ENCODE measurements at regions not wholly inside any gene's neighbourhood (a gene's known extent, or its start where the extent isn't known, plus 50 kb on each side); places are given as distances from the start of the nearest gene placed in this dataset.
"Not testable (repeated sequence)": the region's sequence is repeated elsewhere in the genome, so short reads cannot be mapped to it uniquely, and the experiment has no call there.

DNA sequence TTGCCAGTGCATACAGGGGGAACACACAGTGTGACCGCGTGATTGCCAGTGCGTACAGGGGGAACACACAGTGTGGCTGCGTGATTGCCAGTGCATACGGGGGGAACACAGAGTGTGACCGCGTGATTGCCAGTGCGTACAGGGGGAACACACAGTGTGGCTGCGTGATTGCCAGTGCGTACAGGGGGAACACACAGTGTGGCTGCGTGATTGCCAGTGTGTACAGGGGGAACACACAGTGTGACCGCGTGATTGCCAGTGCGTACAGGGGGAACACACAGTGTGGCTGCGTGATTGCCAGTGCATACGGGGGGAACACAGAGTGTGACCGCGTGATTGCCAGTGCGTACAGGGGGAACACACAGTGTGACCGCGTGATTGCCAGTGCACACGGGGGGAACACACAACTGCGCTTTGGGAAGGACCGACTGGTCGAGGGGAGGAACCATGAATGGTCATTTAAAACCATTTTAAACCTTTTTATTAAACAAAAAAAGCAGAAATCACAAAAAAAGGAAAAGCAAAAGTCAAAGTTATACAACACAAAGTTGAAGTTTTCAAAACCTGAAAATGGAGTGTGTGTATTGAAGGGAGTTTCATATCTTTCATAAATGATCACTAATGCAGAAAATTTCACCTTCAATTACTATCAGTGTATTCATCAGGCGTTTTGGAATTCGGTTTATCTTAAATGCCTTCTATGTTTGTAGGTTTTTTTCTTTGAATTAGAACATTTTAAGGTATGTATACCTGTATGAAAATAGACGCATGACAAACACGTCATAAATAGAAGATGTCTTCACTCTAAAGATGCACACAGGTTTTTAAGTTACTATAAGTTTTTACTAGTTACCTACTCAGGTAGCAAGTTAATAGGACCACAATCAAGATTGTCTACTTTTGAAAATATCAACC lies 141.0 kb downstream of the RTP5 start:
- DNase-seq: not testable (repeated sequence)

DNA sequence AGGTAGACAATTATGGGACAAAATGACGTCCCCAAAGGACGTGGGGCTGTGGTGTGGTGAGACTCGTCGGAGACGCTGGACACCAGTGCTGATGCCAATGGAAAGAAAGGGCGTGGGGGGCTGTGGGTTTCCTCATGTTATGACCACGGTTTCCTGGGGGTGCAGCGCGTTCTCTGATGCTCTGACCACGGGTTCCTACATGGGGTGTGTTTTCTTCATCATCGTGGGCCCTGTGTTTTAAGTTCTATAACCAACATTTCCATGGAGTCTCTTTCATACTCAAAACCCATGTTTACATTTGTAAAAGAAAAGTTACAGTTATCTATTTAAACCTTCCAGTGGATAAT lies 141.6 kb downstream of the RTP5 start:
- no peak for DNase-seq

DNA sequence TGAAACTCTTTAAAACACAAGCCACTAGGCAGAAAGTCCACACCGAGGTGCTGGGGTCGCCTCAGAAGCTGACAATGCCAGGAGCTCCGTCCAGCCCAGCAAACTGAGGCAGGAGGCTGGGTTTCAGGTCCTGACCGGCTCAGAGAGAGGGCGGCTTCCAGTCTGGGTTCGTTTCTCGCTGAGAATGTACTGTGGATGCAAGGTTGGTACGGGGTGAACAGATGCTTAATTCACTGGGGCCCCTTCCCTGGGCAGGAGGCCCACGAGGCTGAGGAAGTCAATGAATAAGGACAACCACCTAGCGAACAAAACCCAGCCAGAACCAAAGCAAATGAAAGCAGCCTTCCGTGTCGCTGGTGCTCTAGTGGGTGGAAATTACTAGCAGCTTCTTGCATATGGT lies 142.0 kb downstream of the RTP5 start:
- DNase-seq: no peak

DNA sequence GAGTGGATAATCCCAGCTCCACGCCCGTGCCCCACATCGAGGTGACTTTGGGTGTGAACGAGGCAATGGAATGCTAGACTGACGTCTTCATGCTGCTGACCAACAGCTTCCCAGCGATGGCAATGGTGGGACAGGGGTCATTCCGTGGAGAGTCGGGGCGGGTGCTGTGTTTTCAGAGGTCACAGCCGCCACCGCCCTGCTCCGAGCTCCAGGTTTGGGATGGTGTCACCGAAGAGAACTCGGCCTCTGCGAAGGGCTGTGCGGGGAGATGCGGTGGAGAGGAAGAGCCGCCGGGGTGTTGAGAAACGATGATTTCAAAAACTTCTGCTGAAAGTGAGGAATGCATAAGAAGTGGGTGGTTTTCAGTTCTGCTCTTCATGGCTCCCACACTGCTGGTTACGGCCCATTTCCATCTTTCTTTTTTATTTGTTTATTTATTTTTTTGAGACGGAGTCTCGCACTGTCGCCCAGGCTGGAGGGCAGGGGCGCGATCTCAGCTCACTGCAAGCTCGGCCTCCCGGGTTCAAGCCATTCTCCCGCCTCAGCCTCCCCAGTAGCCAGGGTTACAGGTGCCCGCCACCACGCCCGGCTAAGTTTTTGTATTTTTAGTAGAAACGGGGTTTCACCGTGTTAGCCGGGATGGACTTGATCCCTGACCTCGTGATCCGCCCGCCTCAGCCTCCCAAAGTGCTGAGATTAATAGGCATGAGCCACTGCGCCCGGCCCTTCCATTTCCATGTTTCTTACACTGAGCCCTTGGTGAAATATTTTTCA lies 142.6 kb downstream of the RTP5 start:
- no peak for DNase-seq

DNA sequence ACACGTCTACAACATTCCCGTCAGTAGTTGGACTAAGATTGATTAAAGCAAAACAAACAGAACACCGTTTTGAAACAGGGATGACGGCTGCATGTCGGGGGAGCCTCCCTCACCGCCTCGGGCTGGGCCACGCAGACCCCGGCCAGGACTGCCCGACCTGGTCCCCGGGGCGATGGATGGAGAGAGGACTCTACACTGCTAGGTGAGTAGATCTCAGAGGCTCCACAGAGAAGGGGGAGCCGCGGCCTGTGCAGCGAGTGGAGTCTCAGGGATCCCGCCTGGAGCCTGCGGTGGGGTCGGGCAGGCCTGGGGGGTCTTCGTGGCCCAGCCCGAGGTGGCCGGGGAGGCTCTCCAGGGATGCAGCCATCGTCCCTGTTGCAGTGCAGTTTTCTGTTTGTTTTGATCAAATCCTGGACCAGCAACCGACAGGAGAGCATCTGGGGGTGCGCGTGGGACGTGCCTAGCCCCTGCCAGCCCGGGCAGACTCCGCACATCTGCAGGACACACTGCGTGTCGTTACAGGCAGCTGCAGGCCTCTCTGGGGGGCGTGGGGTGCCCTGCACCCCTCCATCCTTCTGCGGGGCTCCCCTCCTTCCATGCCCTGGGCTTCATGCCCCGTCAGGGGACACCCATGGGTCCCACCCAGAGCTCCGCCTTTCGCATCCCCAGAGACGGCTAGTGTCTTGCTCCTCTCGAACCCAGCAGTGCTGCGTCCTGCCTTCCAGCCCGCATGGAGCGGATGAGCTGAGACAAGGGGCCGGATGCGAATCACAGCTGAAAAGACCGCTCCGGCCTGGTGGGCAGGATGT lies 143.6 kb downstream of the RTP5 start:
- DNase-seq: no peak

DNA sequence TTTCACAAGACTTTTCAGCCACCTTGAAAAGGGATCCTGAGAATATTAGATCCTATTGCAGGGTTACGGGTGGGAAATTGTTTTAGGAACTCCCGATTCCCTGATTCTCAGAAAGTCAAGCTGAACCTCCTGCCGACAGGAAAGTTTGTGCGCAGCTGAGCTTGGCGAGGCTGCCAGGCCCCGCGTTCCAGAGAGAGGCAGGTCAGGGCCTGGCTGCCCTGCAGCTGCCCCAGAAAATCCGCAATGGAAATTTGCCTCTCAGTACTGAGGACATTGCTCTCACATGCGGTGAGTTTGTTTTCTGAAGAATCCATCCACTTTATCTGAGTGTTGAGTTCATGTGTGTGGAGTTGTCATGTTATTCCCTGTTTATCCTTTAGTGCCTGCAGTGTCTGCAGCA lies 144.2 kb downstream of the RTP5 start:
- no peak for DNase-seq

DNA sequence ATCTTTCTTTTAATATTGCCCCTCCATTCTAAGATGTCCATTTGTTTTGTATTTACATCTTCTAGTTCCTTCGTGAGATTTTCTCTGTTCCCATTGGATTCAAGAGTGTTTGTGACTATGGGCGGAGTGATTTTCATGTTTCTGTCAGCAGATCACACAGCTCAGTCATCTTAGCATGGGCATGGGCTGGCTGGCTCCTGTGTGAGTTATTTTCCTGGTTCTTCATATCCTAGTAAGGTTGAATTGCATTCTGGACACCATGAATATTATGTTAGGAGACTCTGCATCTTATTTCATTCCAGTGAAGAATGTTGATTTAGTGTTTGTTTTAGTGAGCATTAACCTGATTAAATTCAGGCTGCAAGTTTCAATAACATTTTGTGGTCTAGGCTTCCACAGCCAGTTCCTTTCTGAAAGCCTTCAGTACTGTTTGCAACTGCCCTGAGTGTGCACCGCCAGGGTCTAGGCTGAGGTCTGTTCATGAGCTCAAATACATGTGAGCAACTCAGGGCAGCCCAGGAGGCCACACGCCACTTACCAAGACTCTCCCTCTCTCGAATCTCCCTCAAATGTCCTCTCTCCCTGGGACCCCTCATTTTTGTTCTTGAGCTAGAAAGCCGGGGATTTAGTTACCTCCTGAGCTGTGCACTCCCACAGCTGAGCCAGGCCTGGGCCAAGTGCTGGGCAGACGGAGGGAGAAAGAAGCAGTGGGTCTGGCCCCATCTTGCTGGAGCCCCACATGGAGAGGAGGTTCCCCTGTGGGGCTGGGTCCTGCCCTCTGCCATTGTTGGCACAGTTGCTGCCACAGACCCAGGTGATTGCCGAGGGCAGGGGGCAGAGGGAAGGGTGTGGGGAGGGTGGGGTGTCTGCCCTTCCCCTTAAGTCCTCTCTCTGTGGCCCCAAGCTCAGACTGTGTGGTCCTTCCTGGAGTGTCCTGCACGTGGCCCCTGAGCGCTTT lies 145.9 kb downstream of the RTP5 start:
- no peak for DNase-seq

DNA sequence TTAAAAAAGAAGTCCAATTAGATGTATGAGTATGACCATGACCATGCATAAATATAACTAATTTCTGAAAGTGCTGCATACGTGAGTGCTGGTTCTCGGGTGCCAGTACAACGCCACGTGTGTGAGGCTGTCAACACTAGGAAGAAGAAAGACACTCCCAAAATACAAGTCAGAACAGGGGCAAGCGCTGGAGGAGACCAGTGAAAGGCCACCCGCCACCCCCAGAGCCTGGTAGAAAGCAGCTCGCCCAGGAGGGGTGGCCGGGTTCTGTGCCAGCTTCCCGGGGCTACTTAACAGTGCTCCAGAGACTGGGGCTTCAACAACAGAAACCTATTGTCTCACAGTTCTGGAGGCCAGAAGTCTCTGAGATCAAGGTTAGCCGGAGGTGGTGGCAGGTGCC lies 147.6 kb downstream of the RTP5 start:
- no peak for DNase-seq

DNA sequence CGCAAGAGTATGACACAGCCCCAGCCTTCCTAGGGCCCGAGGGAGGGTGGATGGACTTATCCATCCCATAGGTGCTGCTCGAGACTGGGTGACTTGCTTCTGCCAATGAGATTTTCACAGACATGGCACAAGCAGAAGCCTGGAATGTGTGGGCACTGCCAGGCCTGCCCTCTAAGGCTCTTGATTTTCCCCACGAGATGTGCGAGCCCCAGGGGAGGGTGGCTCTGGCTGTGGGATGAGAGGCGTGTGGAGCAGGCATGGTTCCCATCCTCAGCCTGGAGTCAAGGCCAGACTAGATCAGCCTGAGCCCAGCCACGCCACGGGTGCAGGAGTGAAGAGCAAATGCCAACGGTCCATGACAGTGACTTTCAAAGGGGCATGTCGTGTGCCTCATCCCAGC lies 148.9 kb downstream of the RTP5 start:
- not testable (repeated sequence) for DNase-seq

DNA sequence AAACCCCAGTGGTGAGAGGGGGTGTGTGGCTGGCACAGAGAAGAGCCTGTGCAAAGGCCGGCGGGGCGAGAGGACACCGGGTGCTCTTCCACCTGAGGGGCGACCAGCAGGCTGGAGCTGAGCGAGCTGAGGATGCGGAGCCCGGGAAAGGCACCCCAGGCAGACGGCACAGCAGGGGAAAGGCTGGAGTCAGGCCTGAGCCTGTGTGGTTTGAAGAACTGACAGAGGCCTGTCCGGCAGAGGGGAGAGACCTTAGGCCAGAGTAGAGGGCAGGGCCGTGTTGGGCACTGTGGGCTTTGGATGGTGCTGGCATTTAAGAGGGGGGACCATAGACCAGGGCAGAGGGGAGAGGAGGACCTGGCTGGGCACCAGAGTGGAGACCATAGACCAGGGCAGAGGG lies 149.8 kb downstream of the RTP5 start:
- DNase-seq: no peak

DNA sequence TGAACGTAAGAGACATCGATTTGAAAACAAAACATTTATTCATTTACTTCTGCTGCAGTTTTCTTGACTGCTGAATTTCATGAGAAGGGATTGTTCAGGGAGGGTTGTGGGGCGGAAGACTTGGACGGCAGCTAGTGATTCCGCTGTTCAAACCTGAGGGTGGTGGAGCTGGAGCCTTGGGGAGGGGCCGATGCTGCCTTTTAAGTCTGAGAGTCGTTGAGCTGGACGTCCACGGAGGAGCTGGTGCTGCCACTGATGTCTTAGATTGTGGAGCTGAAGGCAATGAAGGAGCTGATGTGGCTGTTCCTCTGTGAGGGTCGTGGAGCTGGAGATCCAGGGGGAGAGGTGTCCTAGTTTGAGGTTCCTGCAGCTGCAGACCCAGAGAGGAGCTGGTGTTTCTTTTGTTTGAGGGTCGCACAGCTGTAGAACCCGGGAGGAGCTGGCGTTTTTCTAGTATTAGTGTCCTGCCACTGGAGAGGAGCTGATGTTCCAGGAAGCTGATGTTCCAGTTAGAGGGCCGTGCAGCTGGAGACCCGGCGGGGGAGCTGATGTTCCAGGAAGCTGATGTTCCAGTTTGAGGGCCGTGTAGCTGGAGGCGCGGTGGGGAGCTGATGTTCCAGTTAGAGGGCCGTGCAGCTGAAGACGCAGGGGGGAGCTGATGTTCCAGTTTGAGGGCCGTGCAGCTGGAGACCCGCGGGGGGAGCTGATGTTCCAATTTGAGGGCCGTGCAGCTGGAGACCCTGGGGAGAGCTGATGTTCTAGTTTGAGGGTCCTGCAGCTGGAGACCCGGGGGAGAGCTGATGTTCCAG lies 150.9 kb downstream of the RTP5 start:
- no peak for DNase-seq

DNA sequence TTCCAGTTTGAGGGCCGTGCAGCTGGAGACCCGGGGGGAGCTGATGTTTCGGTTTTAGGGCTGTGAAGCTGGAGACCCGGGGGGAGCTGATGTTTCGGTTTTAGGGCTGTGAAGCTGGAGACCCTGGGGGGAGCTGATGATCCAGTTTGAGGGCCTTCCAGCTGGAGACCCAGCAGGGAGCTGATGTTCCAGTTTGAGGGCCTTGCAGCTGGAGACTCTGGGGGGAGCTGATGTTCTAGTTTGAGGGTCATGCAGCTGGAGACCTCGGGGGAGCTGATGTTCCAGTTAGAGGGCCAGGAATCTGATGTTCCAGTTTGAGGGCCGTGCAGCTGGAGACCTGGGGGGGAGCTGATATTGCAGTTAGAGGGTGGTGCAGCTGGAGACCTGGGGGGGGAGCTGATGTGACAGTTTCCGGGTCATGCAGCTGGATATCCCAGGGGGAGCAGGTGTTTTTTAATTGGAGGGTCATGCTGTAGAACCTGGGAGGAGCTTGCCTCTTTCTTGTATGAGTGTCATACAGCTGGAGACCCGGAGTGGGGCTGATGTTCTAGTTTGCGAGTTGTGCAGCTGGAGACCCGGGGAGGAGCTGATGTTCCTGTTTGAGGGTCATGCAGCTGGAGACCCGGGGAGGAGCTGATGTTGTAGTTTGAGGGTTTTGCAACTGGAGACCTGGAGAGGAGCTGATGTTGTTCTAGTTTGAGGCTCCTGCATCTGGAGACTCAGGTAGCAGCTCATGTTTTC lies 153.2 kb downstream of the RTP5 start:
- no peak for DNase-seq

DNA sequence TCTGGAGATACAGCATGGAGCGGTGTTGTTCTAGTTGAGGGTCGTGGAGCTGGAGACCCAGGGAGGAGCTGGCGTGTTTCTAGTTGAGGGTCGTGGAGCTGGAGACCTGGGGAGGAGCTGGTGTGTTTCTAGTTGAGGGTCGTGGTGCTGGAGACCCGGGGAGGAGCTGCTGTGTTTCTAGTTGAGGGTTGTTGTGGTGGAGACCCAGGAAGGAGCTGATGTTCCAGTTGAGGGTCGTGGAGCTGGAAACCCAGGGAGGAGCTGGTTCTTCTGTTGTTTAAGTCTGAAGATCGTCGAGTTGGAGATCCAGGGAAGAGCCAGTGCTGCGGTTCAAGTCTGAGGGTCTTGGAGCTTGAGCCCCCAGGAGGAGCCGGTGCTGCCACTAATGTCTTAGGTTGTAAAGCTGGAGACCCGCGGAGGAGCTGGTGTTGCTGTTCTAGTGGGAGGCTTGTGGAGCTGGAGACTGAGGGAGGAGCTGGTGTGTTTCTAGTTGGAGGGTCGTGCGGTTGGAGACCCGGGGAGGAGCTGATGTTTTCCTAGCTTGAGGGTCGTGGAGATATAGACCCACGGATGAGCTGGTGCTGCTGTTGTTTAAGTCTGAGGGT lies 155.3 kb downstream of the RTP5 start:
- no peak for DNase-seq

DNA sequence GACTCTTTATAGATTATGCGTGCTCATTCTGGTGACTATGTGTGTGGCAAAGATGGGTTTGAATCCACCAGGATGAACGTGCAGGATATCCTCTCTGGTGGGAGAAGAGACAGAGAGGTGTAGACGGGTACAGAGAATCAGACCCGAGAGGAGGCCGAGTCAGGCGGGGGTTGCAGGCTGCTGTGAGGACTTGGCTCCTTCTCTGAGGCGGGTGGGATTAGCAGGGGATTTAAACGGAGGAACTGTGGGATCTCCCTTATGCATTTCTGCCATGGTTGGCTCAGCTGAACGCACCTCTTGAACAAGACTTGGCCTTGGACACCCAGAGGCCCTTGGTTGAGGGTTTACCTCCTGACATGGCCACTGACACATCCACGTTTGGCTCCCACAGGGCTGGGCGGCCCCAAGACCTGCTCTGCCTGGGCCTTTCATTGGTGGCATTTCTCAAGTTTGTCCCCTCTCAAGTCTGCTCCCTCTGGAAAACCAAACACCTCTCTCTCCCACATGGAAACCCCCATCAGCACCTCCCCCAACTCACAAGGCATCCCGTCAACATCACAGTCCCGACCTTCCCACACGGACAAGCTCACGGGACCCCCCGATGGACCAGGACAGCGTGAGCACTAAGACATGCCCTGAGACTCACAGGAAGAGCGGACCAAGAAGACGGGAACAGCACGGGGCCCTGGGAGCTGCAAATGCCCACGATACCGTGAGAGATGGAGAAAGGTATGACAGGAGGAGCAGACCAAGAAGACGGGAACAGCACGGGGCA lies 158.3 kb downstream of the RTP5 start:
- DNase-seq: no peak

DNA sequence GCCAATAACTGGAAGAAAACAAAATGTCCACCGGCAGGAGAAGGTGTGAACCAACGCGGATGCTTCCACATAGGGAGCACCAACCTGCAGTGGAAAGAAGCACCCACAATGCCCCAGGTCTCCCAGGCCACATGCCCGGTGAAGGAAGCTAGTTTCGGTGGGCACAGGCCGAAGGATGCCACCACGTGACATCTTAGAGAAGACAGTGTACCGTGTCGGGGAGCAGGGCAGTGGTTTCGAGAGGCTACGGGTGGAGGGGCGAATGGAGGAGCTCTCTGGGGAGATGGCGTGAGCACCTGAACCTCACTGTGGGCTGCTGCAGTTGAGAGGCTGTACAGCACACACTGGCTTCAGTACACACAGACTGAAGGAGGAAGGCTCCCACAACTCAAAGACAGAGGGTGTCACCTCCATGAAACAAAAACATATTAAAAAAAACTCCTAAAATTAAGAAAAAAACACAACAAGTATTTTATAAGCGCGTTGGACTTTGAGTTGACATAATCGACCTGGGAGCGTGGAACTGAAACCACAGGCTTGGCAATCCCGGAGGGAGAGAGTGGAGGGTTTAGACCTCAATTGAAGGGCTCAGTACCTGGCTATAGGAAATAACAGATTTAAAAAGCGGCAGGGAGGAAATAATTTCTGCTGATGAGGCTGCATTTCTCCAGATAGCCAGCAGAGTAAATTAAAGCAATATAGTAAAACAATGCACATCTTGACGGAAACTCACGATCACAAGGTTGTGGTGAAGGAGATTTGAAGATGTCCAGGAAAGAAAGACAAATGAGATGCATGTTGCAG lies 160.1 kb downstream of the RTP5 start:
- no peak for DNase-seq

DNA sequence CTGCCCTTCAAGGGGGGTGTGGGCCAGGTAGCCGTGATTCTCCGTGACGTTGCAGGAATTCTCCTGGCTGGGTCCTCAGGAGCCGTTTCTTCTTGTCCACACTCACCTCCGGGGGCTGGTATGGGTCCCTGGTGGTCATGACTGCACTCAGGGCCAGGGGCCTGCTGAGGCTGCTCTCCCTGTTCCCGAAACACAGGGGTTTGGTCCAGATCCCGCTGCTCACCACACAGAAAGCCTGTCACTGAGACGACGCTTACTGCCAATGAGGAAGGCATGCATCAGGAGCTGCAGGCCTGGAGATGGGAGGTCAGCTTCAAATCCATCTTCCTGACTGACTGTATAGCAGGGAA lies 160.7 kb downstream of the RTP5 start:
- DNase-seq: no peak

DNA sequence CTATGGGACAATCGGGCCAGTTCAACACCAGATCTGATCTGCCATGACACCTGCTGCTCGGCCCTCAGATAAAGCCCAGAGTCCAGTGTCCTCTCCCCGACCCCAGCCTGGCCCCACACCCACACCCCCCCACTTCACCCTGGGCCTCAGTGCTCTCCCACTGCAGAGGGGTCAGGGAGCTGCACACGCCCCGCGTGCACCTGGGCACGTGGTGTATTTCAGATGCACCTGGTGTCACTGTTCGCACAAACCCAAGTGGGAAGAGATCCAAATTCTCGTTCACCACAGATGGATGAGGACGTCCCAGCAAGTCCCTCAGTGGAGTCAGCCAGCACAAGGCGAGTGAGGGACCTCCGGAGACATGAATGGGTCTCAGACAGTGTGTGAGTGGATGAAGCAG lies 161.3 kb downstream of the RTP5 start:
- DNase-seq: no peak

DNA sequence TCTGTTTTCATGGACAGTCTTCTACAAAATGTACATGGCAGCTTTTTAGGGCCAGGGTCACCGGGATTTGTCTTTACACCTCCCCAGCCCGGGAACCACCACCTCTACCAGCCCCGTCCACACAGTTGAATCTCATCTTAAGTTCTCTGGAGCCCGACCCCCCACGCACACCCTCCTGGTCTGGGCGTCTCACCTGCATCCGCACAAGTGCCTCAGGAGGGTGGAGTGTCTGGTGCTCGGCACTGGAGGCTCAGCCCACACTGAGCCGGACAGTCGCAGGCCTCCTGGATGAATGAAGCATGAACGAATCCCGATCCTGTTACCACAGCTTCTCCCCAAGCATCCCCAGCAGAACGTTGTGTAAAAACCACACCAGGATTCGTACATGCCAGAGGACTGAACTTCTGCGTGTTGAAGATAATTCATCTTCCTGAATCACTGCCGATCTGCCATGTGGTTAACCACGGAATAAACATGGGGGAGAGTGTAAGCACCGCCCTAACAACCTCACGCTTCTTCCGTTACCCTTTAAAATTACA lies 162.0 kb downstream of the RTP5 start:
- no peak for DNase-seq
